HG02943 (cell line): ENCODE measurements at regions not wholly inside any gene's neighbourhood (a gene's known extent, or its start where the extent isn't known, plus 50 kb on each side); places are given as distances from the start of the nearest gene placed in this dataset.

Experiments used
- ATAC-seq: cut with Tn5 transposase; IDR thresholded peaks from one replicate; pipeline ENCODE4 v1.9.1; 2021; ENCODE audit warnings: mild to moderate bottlenecking, low read depth, moderate library complexity; ENCODE audit not compliant: unreplicated experiment

DNA sequence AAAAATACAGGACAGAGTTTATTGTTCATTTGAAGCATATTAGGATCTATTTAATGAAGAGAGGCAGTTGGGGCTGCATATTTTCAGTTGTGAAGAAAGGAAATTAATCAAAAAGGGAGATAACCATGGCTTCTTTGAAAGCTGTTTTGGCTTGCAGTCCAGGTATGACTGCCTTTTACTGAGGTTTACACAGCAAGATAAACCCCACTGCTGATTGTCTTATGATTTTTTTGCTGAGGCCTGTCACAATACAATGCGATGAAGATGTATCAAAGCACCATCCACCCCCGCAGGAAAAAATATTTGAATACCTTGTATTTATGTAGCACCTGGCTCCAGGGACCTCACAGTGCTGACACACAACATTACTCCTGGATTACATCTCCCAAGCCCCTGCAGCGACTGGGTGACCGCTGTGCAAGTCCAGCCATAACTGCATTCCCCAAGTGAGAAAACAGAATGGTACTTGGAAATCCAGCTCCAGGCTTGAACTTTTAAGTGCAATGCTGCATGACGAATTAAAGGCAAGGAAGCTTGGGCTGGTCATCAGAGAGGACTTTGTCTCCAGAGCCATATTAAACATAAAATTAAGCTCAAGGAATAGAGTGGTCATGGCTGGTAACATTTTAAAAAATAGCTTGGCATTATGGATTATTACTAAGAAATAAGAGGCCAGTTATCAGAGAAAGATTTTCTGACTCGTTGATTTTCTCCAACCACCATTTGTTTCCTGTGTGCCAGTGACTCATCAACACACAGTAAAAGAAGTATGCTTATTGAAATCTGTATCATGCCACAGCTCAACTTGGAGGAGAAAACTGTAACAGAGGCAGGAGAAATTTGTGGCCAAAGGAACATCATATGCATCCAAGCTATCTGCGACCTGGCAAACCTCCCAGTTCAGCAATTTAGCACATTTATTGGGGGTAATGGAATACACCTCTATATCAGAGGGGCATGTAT is 374.2 kb downstream of the MAN2A1 start:
- no peak for ATAC-seq

DNA sequence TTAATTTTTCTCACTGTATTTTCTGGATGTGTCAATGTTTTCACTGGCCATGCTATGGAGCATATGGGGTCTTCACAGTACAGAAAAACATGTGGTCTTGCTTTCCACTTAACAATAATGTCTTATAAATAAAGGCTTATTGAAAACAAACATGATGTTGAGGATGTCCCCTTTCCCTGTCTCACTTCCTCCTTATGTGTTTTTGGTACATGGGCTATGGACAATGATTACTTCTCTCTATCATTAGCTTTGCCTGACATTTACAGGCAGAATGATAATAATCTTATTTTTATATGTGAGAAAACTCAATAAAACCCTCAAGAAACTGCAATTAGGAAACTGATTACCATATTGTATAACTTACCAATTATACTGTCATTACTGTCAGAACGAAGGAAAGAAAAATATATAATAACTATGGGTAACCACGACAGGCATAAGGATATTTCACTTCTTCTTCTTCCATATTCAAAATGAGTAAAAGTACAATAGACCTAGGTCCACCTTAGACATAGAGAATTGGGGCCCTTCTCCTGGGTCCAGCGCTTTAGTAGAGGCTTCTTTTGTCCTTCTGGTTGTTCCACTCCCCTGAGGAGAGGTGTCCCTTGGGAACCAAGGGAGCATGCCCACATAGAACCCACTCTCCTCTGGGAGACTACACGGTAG is 375.0 kb downstream of the MAN2A1 start:
- no peak for ATAC-seq

DNA sequence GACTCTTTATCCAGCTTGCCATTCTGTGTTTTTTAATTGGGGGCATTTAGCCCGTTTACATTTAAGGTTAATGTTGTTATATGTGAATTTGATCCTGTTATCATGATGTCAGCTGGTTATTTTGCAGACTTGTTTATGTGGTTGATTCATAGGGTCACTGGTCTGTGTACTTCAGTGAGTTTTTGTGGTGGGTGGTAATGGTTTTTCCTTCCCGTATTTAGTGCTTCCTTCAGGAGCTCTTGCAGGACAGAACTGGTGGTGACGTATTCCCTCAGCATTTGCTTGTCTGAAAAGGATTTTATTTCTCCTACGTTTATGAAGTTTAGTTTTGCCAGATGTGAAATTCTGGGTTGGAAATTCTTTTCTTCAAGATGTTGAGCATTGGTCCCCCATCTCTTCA is 381.1 kb downstream of the MAN2A1 start:
- no peak for ATAC-seq

DNA sequence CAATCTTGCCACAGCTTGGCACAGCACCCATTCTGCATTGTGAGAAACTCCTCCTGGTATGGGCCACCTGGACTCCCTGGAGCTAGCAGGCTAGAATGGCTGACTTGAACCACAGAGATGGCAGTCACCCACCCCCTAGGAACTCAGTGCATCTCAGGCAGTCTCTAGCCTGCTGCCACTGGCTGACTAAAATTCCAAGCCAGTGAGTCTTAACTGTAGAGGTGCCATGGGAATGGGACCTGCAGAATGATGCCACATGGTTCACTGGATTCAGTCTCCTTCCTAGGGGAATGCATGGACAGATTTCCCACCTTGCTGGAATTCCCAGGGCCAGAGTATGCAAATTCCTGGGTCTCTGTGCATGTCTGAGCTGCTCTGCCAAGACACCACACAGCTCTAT is 382.9 kb downstream of the MAN2A1 start:
- ATAC-seq, result no peak

DNA sequence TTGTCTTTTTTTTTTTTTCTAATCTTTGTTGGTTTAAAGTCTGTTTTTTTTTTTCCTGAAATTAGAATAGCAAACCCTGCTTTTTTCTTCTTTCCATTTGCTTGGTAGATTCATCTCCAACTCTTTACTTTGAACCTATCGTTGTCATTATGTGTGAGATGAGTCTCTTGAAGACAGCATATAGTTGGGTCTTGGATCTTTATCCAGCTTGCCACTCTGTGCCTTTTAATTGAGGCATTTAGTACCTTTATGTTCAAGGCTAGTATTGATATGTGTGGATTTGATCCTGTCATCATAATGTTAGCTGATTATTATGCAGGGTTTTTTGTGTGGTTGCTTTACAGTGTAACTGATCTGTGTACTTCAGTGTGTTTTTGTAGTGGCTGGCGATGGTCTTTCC is 383.8 kb downstream of the MAN2A1 start:
- no peak for ATAC-seq

DNA sequence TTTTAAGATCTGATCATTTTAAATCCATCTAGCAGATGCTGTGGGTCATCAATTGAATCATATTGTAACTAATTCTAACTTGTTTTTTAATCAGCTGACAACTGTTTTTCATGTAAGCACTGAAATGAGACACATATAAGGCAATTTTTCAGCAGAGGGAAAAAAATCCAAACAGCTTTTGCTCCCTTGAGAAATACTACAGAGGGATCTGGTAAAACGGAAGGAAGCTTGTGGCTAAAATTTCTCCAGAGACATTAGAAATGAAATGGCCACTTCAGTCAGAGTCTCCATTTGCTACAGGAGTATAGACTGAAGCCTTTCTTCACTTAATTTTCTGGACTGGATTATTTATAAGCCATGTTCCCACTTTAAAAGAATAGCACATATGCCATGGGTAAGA is 385.9 kb downstream of the MAN2A1 start:
- ATAC-seq, result no peak

DNA sequence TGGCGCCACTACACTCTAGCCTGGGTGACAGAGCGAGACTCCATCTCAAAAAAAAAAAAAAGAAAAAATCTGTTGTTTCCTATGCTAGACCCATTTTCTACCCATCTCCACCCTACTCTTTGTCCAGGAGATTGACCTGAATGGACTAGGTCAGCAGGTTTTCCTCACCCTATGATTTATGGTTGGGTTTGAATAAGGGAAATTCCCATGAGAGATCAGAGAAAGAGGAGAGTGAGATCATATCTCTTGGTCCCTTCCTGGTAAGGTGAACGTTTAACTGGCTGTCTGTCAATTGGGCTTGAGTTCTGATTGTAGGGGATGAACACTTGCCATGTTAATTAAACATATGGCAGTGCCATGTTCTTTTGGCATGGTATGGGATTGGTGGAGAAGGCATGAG is 387.4 kb downstream of the MAN2A1 start:
- no peak for ATAC-seq

DNA sequence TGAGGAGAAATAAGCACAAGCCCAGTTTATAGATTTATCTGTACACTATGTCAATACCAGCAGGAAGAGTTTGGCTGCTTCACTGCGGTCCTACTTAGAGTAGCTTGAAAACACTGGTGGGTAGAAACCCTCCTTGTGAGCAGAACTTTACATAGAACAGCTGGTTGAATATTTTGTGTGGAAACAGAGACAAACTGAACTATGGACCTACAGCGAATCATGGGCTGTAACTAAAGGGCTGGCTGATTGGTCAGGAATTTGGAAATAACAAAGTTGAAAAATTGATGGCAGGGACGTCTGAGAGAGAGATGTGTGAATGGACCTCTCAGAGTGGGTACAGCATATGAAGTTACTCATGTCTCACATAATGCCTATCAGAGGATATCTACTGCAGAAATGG is 392.5 kb downstream of the MAN2A1 start:
- no peak for ATAC-seq

DNA sequence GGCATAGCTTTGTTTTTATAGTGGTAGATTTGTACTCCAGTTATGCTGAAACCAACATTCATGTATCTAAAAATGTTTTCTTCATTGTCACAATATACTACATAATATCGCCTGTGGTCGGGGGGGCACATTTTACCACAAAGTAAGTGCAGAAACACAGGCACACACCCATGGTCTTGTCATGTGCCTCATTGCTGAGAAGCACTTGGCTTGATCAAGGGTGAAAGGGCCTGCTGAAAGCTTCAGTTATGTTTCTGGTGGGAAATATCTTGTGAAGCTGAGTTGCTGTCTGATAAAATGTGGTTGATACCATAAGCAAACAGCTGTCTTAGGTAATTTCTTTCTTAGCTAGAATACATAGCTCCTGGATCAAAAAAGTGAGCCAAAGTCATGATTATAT is 393.1 kb downstream of the MAN2A1 start:
- ATAC-seq, result no peak

DNA sequence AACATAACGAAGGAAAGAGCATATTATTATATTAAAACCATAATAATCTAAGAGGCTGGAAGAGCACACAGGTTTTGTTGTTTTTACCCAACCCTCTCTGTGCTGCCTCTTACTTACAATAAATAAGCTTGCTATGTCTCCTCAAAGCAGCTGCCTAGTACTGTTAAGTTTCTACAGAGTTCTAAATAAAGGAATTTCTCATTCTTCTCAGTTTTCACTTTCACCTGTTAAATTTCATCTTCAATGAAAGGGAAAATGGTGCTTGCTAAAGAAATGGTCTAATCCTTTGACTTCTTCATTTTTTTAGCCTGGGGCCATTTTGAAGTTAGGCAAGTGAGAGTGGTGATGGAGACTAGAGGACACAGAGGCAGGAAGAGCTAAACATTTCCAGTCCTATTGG is 396.1 kb downstream of the MAN2A1 start:
- no peak for ATAC-seq

DNA sequence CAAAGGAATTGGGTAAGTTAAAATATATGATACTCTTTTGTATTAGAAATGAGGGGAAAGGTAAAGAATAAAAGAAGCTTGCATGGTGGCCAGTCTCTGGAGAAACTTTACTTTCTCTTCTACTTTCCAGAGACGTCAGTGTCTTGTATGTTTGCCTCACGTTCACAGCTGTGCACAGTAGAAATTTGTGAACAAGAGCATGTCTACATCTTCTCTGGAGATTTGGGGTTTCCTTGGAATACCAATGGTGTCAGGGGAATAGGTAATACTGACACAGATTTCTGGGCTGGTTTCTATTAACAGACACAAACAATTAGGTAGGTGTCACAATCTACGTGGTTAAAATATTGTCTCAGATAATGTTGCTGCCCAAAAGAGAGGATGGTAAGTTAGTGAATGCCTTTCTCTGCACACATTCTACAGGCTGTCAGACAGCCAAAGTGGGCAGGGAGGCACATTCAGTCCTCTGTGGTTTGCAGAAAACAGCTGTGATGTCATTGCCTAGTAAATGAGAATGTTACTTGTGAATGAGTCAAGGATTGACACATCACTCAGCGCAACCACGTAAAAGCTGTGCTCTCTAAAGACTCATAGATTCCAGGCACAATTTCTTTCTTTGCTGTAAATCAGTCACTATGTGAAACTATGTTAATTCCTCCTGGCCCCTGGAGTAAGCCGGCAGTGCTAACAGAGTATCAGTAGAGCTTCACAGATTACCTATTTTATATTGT is 397.1 kb downstream of the MAN2A1 start:
- no peak for ATAC-seq

DNA sequence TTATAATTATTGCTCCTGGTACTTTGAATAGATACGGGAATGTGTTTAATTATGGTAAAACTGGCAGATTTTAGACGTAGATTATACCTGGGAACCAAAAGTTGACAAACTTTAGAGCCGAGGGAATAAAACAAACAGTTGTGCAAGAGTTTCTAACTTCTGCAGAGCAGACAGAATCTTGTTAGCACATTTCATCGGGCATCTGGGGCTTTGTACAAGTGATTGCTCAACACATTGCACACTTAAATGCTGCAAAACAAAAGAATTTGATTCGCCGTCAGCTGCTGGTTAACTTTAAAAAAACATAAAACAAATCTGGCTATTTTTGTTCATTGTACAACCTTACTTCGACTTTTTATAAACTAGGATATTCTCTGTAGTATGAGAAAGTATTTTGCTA is 398.1 kb downstream of the MAN2A1 start:
- ATAC-seq, result no peak

DNA sequence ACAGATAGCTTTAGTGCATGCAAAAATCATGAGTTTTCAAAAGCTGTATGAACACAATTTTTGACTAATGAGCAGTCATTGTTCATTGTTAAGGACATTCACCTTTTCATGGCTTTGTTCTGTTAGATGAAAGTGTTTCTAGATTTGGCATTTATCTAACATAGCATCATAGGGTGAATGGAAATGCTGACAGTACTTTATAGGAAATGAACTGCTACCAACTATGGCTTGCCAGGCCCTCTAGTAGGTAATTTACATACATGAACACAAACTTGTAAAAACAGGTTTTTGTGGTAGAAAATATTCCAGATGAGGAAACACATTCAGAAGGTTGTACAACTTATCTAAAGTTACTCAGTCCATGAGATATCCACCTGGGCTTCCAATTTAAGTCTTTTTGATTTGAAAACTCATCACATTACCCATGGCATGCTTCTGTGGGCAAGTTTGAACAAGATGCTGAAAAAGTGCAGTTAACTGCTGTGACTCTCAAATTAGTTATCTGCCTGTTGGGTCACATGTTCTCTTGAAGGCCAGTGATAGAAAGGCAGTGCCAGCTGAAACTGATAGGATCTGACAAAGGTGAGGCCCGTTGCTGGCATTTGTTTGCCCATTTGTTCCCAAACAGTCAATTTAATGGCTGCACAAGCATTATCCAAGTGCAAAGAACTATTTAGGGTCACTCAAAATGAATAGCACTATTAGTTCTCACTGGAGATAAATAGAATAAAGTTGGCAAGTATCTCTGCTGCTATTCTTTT is 399.1 kb downstream of the MAN2A1 start:
- no peak for ATAC-seq

DNA sequence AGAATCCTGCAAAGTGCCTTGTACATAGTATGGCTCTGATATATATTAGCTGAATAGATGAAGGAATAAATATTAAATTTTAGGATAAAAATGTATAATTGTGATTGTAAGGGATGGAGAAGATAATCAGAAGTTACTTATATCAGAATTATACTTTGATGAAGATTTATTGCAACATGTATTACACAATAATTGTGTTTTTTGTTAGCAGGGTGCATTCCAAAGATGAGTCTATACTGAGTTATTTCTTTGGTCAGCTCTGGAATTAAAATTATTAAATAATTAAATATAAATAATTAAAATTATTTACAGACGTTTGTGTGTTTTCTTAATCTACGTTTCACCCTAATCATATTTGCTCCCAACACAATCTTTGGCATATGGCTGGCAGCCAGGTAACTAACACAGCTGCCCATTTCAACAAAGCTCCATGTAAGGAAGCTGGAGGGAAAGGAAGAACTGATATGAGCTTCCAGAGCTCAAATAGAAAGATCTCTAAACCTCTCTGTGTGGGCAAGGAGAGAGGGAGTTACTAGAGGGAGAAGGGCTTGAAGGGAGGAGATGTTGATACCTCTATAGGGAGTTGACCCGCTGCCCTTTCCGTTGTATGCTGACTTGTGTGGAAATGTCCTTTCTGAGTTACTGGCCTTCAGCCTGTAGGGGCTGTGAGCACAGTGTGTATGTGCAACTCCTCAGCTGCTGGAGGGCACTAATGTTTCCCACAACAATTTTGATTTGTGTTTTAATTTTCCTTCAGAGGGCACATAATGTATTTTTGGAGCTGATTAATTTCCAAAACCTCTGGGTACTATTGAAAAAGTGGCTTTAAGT is 403.4 kb downstream of the MAN2A1 start:
- ATAC-seq, result no peak

DNA sequence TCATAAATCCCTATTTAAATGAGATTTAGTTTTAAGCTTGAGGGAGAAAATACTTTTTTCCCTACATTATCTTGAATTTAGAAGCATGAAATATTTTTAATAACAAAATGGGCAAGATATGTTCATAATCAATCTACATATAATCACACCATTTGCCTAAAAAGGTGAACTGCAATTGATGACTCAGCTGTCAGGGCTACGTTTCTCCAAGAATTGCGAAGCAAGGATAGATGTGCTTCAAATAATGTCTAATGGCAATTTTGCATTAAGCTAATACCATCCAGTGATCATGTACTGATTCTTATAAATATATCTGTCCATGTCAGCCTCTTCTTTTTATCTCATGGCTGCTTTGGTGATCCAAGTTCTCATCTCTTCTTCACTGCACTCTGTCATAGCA is 404.4 kb downstream of the MAN2A1 start:
- ATAC-seq, result no peak

DNA sequence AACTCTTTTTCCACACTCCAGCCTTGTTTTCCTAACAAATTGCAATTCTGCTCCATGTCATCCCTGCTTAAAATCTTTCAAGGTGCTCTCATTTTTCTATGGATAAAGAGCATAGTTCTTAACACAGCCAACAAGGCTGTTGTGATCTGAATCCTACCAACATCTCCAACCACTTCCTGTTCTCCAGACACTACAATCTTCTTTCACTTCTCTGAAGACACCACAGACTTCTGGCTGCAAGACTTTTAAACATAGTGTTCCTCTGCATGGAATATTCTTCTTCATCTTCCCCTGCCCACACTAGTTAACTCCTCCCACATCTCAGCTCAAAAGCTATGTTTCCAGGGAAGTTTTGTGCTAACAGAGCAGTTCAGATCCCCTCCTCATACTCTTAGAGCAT is 404.8 kb downstream of the MAN2A1 start:
- no peak for ATAC-seq

DNA sequence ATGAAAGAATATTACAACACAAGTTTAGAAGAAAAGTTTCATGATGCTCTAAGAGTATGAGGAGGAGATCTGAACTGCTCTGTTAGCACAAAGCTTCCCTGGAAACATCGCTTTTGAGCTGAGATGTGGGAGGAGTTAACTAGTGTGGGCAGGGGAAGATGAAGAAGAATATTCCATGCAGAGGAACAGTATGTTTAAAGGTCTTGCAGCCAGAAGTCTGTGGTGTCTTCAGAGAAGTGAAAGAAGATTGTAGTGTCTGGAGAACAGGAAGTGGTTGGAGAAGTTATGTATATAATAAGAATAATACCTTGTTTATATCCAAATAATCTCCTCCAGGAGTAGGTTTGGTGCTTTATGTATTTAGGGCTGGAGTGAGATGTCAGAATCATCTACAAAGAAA is 406.7 kb downstream of the MAN2A1 start:
- ATAC-seq, result no peak

DNA sequence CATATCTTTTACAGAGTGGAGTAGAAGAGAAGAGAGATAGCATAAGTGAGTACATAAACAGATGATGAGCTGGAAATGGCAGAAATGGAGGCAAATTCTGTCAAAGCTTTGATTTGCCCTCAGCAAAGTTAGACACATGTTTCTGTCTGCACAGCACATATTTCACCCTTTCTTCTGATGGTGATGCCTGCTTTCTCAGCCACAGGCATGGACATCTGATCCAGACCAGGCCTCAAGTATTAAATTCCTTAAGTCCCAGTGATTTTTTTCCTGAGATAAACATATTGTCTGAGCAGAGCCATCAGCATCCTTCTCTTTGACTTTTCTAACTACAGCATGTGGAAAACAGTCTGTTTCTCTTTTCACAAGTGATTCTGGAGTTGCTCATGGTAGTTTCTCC is 409.8 kb downstream of the MAN2A1 start:
- no peak for ATAC-seq

DNA sequence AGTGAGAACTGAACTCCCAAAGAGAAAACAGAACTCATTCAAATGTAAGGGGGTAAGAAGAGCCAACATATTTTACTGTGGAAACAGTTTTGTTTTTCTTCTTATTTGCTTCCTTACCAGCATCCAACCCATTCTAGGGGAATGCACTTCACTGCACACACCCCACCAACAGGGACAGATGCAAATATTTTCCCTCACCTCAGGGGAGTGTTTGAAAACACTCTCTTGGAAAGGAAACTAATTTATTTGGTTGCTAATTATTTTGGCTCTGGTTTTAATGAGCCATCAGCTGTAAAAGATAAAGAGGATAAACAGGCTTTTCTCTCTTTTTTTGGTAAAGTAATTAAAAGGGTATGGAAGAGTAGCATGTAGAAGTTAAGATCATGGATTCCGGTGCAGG is 413.4 kb downstream of the MAN2A1 start:
- no peak for ATAC-seq
